NCI-H2196 (cell line): ENCODE measurements at regions not wholly inside any gene's neighbourhood (a gene's known extent, or its start where the extent isn't known, plus 50 kb on each side); places are given as distances from the start of the nearest gene placed in this dataset.
A peak's percentile ranks its signal among the peaks of the same experiment; 100 is the strongest.

Source experiments
- DNase-seq: peaks from one replicate; lab custom pipeline; 2025; ENCODE audit not compliant: unreplicated experiment; lab: John Stamatoyannopoulos, UW

- no peak for DNase-seq
Observed at GRCh38 chr11:113634940-113635575, 71.0 kb downstream of the TMPRSS5 start.

- no peak for DNase-seq
Observed at GRCh38 chr11:113632981-113633380, 73.1 kb downstream of the TMPRSS5 start.

GRCh38 chr11:113629562-113629961, 76.5 kb downstream of the TMPRSS5 start:
- no peak for DNase-seq

GRCh38 chr11:113628912-113629311, 77.2 kb downstream of the TMPRSS5 start:
- no peak for DNase-seq

- DNase-seq: no peak
Observed at GRCh38 chr11:113627946-113628345, 78.2 kb downstream of the TMPRSS5 start.

- no peak for DNase-seq
Observed at GRCh38 chr11:113627297-113627696, 78.8 kb downstream of the TMPRSS5 start.

- no peak for DNase-seq
Observed at GRCh38 chr11:113626736-113627135, 79.4 kb downstream of the TMPRSS5 start.

GRCh38 chr11:113623114-113623513, 83.0 kb downstream of the TMPRSS5 start:
- peak; percentile 9 for DNase-seq

GRCh38 chr11:113618360-113618759, 87.7 kb downstream of the TMPRSS5 start:
- DNase-seq: no peak

- DNase-seq: no peak
Observed at GRCh38 chr11:113615773-113616172, 90.3 kb downstream of the TMPRSS5 start.

- DNase-seq: no peak
Observed at GRCh38 chr11:113615098-113615497, 91.0 kb downstream of the TMPRSS5 start.

GRCh38 chr11:113614097-113614496, 92.0 kb downstream of the TMPRSS5 start:
- DNase-seq: no peak

GRCh38 chr11:113613619-113614018, 92.5 kb downstream of the TMPRSS5 start:
- DNase-seq: no peak

GRCh38 chr11:113604186-113604585, 101.9 kb downstream of the TMPRSS5 start:
- no peak for DNase-seq

- DNase-seq: no peak
Observed at GRCh38 chr11:113603277-113604059, 102.6 kb downstream of the TMPRSS5 start.

GRCh38 chr11:113602483-113602882, 103.6 kb downstream of the TMPRSS5 start:
- no peak for DNase-seq

GRCh38 chr11:113596658-113597057, 109.5 kb downstream of the TMPRSS5 start:
- no peak for DNase-seq

GRCh38 chr11:113595810-113596594, 110.1 kb downstream of the TMPRSS5 start:
- DNase-seq: no peak

GRCh38 chr11:113593698-113594308, 112.3 kb downstream of the TMPRSS5 start:
- DNase-seq: no peak

GRCh38 chr11:113591117-113591516, 115.0 kb downstream of the TMPRSS5 start:
- DNase-seq: no peak

- no peak for DNase-seq
Observed at GRCh38 chr11:113587308-113587739, 112.1 kb upstream of the DRD2 start.
